Erythroblast (primary cell): ENCODE measurements at regions not wholly inside any gene's neighbourhood (a gene's known extent, or its start where the extent isn't known, plus 50 kb on each side); places are given as distances from the start of the nearest gene placed in this dataset.

Experiments
- GATA1 ChIP-seq: IDR thresholded peaks from 2 replicates; pipeline ENCODE4 v1.6.1; 2011; ENCODE audit warnings: low read depth, mild to moderate bottlenecking, control low read depth, low read length, moderate library complexity
- POLR2A ChIP-seq: IDR thresholded peaks from 2 replicates; pipeline ENCODE4 v1.6.1; 2011; ENCODE audit warnings: mild to moderate bottlenecking, low read length

DNA sequence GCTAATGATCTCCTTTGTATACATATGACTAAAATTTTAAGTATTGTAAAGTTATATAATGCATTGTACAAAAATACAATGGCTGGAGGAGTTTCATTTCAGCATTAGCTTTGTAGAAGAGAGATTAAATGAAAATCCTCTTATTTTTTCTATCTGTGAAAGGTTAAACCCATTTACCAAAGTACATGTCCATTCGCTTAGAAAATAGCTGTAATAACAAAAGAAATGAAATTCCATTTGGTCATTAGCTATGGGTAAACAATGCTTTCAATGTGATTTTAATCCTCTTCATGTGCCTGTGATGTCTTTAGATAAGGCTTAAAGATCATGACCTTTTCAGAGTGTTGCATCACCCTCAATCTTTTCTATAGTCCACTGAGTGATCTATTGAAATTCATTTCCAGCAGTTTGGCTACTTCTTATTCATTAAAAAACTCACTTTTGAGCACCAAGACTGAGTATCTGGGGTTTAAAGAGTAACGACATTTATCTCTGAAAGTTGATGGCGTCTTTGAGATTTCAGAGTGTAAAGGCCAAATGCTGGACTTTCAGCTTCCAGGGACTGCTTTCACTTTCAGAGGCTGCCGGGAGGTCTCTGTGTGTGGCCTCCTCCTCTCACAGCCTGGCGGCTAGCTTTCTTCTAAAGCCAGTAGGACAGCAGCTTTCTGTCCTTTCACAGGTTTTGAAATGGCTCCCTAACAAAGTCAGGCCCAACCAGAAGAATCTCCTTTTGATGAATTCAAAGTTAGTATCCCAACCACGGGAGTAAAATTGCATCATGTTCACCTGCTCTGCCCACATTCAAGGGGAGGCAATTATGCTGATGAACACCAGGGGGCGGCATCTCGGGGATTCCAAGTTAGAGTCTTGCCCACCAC is 701.4 kb upstream of the COBL start:
- TF ChIP-seq POLR2A: no peak
- no peak for TF ChIP-seq GATA1
